Neural cell (in vitro differentiated cells): ENCODE measurements at regions not wholly inside any gene's neighbourhood (a gene's known extent, or its start where the extent isn't known, plus 50 kb on each side); places are given as distances from the start of the nearest gene placed in this dataset.

Source experiments
- EP300 ChIP-seq: fragments of 450-650 bp; conservative IDR thresholded peaks from 2 replicates; pipeline ENCODE4 v1.6.1; 2014; ENCODE audit warnings: antibody characterized with exemption, mild to moderate bottlenecking, moderate library complexity; ENCODE audit not compliant: poor library complexity, severe bottlenecking
- EZH2 ChIP-seq: fragments of 200-600, 300-800 bp; shearing (Covaris generic), sonication (generic); IDR thresholded peaks from 2 replicates; pipeline ENCODE4 v1.6.1; 2014; ENCODE audit warnings: antibody characterized with exemption, low read length, borderline replicate concordance, mild to moderate bottlenecking; ENCODE audit not compliant: insufficient read depth, poor library complexity, severe bottlenecking
- POLR2AphosphoS5 ChIP-seq: IDR thresholded peaks from 2 replicates; pipeline ENCODE4 v1.6.1; 2012
- TF ChIP-seq, protein P1 (sequence below): fragments of 450-650 bp; IDR thresholded peaks from 2 replicates; pipeline ENCODE4 v1.5.1; 2014; ENCODE audit warnings: antibody characterized with exemption, mild to moderate bottlenecking, moderate library complexity; ENCODE audit not compliant: poor library complexity, severe bottlenecking

DNA sequence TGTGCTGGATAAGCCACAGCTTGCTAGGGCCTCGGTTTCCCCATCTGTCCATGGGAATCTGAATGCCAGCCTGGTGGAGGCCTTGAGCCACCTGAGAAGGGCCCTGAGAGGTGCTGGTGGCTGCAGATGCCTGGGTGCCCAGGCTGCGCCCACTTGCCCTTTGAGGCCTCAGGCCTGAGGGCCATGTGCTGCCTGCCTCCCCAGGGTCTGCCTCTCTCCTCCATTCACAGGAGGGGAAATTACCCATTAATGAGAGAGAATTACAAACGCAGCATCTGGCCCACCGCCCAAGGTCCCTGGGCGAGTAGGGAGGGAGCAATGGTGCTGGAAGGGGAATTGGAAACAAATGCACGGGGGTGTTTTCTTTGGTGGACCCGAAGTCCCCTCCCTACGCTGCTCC, 59.6 kb downstream of the BARX1 start:
- no peak for TF ChIP-seq POLR2AphosphoS5
- TF ChIP-seq, protein P1, sequence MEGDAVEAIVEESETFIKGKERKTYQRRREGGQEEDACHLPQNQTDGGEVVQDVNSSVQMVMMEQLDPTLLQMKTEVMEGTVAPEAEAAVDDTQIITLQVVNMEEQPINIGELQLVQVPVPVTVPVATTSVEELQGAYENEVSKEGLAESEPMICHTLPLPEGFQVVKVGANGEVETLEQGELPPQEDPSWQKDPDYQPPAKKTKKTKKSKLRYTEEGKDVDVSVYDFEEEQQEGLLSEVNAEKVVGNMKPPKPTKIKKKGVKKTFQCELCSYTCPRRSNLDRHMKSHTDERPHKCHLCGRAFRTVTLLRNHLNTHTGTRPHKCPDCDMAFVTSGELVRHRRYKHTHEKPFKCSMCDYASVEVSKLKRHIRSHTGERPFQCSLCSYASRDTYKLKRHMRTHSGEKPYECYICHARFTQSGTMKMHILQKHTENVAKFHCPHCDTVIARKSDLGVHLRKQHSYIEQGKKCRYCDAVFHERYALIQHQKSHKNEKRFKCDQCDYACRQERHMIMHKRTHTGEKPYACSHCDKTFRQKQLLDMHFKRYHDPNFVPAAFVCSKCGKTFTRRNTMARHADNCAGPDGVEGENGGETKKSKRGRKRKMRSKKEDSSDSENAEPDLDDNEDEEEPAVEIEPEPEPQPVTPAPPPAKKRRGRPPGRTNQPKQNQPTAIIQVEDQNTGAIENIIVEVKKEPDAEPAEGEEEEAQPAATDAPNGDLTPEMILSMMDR = no peak
- no peak for TF ChIP-seq EZH2
- no peak for TF ChIP-seq EP300
